OCI-LY7 (cell line): ENCODE measurements at regions not wholly inside any gene's neighbourhood (a gene's known extent, or its start where the extent isn't known, plus 50 kb on each side); places are given as distances from the start of the nearest gene placed in this dataset.

ENCODE experiments used
- CTCF ChIP-seq: fragments of 200-600 bp; sonication (generic); conservative IDR thresholded peaks from 2 replicates; pipeline ENCODE4 v1.5.1; 2014; ENCODE audit warnings: mild to moderate bottlenecking, antibody characterized with exemption, low read length, moderate library complexity, mixed read lengths
- EZH2phosphoT487 ChIP-seq: fragments of 200-600 bp; sonication (generic); IDR thresholded peaks from 2 replicates; pipeline ENCODE4 v1.6.1; 2018; ENCODE audit warnings: low read depth, borderline replicate concordance, mild to moderate bottlenecking, mixed run types, antibody characterized with exemption, low read length, moderate library complexity, mixed read lengths

- no peak for TF ChIP-seq EZH2phosphoT487
- TF ChIP-seq CTCF: no peak
These were observed 627.1 kb upstream of the FZD8 start for GRCh38 chr10:36269222-36269621.
